Esophagus muscularis mucosa (tissue), 4 donors: ENCODE measurements at regions not wholly inside any gene's neighbourhood (a gene's known extent, or its start where the extent isn't known, plus 50 kb on each side); places are given as distances from the start of the nearest gene placed in this dataset.
A peak's percentile ranks its signal among the peaks of the same experiment; 100 is the strongest.

Experiments used
- DNase-seq: peaks from one replicate; pipeline ENCODE4 v3.0.0-alpha.2; 2017; ENCODE audit errors: extremely low spot score
- H3K27ac ChIP-seq, 4 donors: fragments of 200-600 bp; sonication (generic); replicated peaks in 1 of 4; 1 replicate in 3 of 4; 2 replicates in 1 of 4; pipeline ENCODE4 v1.5.1; 2016 to 2019; ENCODE audit warnings: mild to moderate bottlenecking in 1 of 4
- H3K27me3 ChIP-seq, 4 donors: fragments of 200-600 bp; sonication (generic); one replicate each; pipeline versions ENCODE4 v1.5.1 to v1.6.0; 2016 to 2019
- H3K36me3 ChIP-seq, 4 donors: fragments of 200-600 bp; sonication (generic); one replicate each; pipeline ENCODE4 v1.5.1; 2016 to 2019
- H3K4me1 ChIP-seq, 4 donors: fragments of 200-600 bp; sonication (generic); one replicate each; pipeline ENCODE4 v1.5.1; 2016 to 2019
- H3K4me3 ChIP-seq, 4 donors: fragments of 200-600 bp; sonication (generic); 1 replicate in 2 of 4; 2 replicates in 2 of 4; pipeline ENCODE4 v1.5.1; 2016 to 2019; ENCODE audit warnings: mild to moderate bottlenecking in 4 of 4, moderate library complexity in 1 of 4
- H3K9me3 ChIP-seq, 4 donors: fragments of 200-600 bp; sonication (generic); 1 replicate in 3 of 4; 2 replicates in 1 of 4; pipeline ENCODE4 v1.5.1; 2016 to 2019
- CTCF ChIP-seq, 3 experiments: fragments of 200-600 bp in 2 of 3; fragments of 450-650 bp in 1 of 3; sonication (generic) in 2 of 3; IDR thresholded peaks; one replicate each; pipeline ENCODE4 v1.5.1; 2017 to 2019; ENCODE audit warnings: antibody characterized with exemption in 3 of 3, mild to moderate bottlenecking in 2 of 3, moderate library complexity in 1 of 3
- EP300 ChIP-seq: sonication (generic); formaldehyde crosslinking; IDR thresholded peaks from one replicate; pipeline ENCODE4 v1.6.1; 2017; ENCODE audit warnings: antibody characterized with exemption
- POLR2A ChIP-seq: fragments of 450-650 bp; IDR thresholded peaks from one replicate; pipeline ENCODE4 v1.6.1; 2017; ENCODE audit warnings: antibody characterized with exemption, moderate library complexity, mild to moderate bottlenecking, low read depth
- POLR2AphosphoS5 ChIP-seq, 2 donors: sonication (generic); formaldehyde crosslinking; IDR thresholded peaks; one replicate each; pipeline ENCODE4 v1.6.1; 2017; ENCODE audit warnings: antibody characterized with exemption in 2 of 2
- WGBS: methylation state at CpG from one replicate; pipeline ENCODE4 v1.1.5; 2018; 5-methylcytosine and 5-hydroxymethylcytosine counted together
- intact Hi-C: fragments of 100-400 bp; cut with DNase I; formaldehyde crosslinking; loops from one replicate; pipeline ENCODE4 v1.15.1; 2023

GRCh38 chr4:175986668-175987067 lies 79.0 kb upstream of the WDR17 start:
- TF ChIP-seq CTCF (IDR thresholded peaks at IDR 0.05) (no peak), POLR2A (no peak), EP300 (no peak), POLR2AphosphoS5 (IDR thresholded peaks at IDR 0.05) (no peak)

DNA sequence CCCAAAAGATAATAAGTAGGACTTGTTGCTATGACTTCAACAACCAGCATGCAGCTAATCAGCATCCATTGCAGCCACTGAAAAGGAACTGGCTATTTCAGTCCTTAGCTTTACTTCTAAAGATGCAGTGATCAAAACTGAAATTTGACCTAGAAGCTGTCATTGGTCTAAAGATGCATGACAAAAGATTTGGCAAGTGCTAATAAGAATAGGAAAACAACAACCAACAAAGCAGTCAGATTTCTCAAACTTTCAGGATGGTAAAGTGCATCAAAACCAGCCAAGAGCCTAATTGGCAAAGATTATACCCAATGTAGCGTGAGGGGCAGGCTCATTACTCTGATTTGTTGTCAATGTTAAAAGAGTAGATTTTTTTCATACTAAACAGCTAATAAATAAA lies 77.1 kb upstream of the WDR17 start:
- no peak overlapping the region for H3K4me3 ChIP-seq
- 95% methylated on average over 1 of the region's 1 CpG for WGBS
- H3K36me3 ChIP-seq: no peaks in the 10 kb centered on the region
- H3K4me1 ChIP-seq: peaks cover 0 to 13% (median 2%) of the 10 kb centered on the region in 4 donors
- intact Hi-C loops: no loop called here
- no peak for DNase-seq
- H3K27ac ChIP-seq: no peak overlapping the region
- peaks cover 0 to 5% (median 0%) of the 10 kb centered on the region in 4 donors for H3K9me3 ChIP-seq
- no peak for TF ChIP-seq POLR2A
- TF ChIP-seq POLR2AphosphoS5 (IDR thresholded peaks at IDR 0.05): no peak
- no peak for TF ChIP-seq CTCF (IDR thresholded peaks at IDR 0.05)
- no peak for TF ChIP-seq EP300
- H3K27me3 ChIP-seq: no peaks in the 10 kb centered on the region

More at GRCh38 chr4:175986668-175987067, 79.0 kb upstream of the WDR17 start:
- H3K9me3 ChIP-seq: peaks cover 0 to 5% (median 0%) of the 10 kb centered on the region in 4 donors
- intact Hi-C loops: no loop called here
- no peaks in the 10 kb centered on the region for H3K27me3 ChIP-seq
- no peak overlapping the region for H3K27ac ChIP-seq
- WGBS: 71% methylated on average over 1 of the region's 1 CpG
- no peak for DNase-seq
- peaks cover 0 to 12% (median 3%) of the 10 kb centered on the region in 4 donors for H3K4me1 ChIP-seq
- no peaks in the 10 kb centered on the region for H3K36me3 ChIP-seq
- H3K4me3 ChIP-seq: no peak overlapping the region

- Histone ChIP-seq H3K4me3 (no peak overlapping the region), H3K27me3 (no peaks in the 10 kb centered on the region), H3K27ac (no peak overlapping the region), H3K9me3 (no peaks in the 10 kb centered on the region), H3K4me1 (peaks cover 0 to 53% (median 26%) of the 10 kb centered on the region in 4 donors), H3K36me3 (no peaks in the 10 kb centered on the region)
- intact Hi-C loops: no loop called here
- no peak for TF ChIP-seq POLR2A
- TF ChIP-seq CTCF (IDR thresholded peaks at IDR 0.05): no peak
- no peak for TF ChIP-seq POLR2AphosphoS5 (IDR thresholded peaks at IDR 0.05)
- TF ChIP-seq EP300: no peak
- no peak for DNase-seq
Observed at GRCh38 chr4:175996206-175996605, 69.4 kb upstream of the WDR17 start.

- Histone ChIP-seq H3K27ac (no peak overlapping the region), H3K27me3 (peaks cover 0 to 5% (median 0%) of the 10 kb centered on the region in 4 donors), H3K4me3 (no peak overlapping the region), H3K36me3 (no peaks in the 10 kb centered on the region), H3K4me1 (peaks cover 6 to 64% (median 31%) of the 10 kb centered on the region in 4 donors), H3K9me3 (no peaks in the 10 kb centered on the region)
- 85% methylated on average over 2 of the region's 2 CpGs for WGBS
- DNase-seq: no peak
- no peak for TF ChIP-seq POLR2A
- no peak for TF ChIP-seq EP300
- intact Hi-C loops: no loop called here
Observed at GRCh38 chr4:175997291-175997690, 68.3 kb upstream of the WDR17 start.

DNA sequence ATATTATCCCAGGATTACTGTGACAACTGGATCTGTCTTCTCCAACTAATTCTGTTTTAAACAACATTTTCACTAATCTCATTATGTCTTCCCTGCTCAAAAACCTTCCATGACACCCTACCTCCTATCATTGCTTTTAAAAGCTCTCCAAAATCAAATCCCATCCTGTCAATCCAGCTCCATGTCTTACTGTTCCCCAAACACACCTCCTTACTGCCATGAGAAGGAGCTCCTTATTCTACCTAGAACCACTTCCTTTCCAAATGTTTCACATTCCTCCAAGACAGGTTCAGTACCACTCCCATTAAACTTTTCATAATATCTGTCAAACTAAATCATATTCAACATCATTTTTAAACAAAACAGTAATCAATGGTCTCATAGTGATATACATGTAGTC lies 66.9 kb upstream of the WDR17 start:
- no peak for DNase-seq
- Histone ChIP-seq H3K27ac (peak overlapping the region in 1 of 4 donors; percentile 89), H3K9me3 (no peaks in the 10 kb centered on the region), H3K4me1 (peaks cover 9 to 64% (median 37%) of the 10 kb centered on the region in 4 donors), H3K36me3 (no peaks in the 10 kb centered on the region), H3K4me3 (no peak overlapping the region), H3K27me3 (peaks cover 0 to 6% (median 0%) of the 10 kb centered on the region in 4 donors)
- TF ChIP-seq POLR2AphosphoS5 (IDR thresholded peaks at IDR 0.05) (no peak), CTCF (IDR thresholded peaks at IDR 0.05) (no peak), POLR2A (no peak), EP300 (no peak)
- intact Hi-C loops: no loop called here
